ENCODE measurements at regions not wholly inside any gene's neighbourhood (a gene's known extent, or its start where the extent isn't known, plus 50 kb on each side); places are given as distances from the start of the nearest gene placed in this dataset.
A peak's percentile ranks its signal among the peaks of the same experiment; 100 is the strongest.

DNA sequence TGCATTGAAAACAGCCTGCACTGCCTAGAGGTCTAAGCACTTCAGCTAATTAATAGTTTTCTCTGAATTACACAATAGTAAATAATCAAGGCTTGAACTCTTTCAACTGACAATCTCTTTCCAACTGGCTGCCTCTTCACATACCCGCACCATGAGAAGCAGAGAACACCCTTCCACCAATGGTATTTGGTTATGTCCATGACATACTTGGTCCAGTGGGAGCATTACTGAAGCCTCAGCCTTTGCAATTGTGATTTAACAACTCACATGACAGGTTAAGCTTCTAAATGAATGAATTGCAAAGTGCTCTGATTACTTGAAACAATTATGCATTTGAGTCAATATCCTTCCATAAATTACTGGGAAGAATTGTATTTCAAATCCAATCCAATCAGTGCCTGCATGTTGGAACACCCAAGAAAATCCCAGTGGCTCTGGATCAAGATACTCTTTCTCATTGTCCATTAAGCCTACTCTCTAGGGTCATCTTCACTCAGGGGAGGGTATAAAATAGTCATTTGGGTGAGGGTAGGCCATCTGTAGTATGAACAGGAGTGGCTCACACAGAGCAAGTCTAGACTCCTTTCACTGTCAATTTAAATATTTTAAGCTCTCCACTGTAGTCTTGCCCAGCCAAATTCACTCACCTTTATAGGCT, 101.1 kb downstream of the HS1BP3 start (continued):
- TF ChIP-seq, protein P1, sequence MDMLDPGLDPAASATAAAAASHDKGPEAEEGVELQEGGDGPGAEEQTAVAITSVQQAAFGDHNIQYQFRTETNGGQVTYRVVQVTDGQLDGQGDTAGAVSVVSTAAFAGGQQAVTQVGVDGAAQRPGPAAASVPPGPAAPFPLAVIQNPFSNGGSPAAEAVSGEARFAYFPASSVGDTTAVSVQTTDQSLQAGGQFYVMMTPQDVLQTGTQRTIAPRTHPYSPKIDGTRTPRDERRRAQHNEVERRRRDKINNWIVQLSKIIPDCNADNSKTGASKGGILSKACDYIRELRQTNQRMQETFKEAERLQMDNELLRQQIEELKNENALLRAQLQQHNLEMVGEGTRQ (IDR thresholded peaks at IDR 0.05) = no peak
- no peak for TF ChIP-seq CHD2 (IDR thresholded peaks at IDR 0.05; ENCODE audit: low read length, partially characterized antibody)
- TF ChIP-seq, protein P2, sequence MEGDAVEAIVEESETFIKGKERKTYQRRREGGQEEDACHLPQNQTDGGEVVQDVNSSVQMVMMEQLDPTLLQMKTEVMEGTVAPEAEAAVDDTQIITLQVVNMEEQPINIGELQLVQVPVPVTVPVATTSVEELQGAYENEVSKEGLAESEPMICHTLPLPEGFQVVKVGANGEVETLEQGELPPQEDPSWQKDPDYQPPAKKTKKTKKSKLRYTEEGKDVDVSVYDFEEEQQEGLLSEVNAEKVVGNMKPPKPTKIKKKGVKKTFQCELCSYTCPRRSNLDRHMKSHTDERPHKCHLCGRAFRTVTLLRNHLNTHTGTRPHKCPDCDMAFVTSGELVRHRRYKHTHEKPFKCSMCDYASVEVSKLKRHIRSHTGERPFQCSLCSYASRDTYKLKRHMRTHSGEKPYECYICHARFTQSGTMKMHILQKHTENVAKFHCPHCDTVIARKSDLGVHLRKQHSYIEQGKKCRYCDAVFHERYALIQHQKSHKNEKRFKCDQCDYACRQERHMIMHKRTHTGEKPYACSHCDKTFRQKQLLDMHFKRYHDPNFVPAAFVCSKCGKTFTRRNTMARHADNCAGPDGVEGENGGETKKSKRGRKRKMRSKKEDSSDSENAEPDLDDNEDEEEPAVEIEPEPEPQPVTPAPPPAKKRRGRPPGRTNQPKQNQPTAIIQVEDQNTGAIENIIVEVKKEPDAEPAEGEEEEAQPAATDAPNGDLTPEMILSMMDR (IDR thresholded peaks at IDR 0.05) = no peak
- TF ChIP-seq, protein P3, sequence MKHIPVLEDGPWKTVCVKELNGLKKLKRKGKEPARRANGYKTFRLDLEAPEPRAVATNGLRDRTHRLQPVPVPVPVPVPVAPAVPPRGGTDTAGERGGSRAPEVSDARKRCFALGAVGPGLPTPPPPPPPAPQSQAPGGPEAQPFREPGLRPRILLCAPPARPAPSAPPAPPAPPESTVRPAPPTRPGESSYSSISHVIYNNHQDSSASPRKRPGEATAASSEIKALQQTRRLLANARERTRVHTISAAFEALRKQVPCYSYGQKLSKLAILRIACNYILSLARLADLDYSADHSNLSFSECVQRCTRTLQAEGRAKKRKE (CRISPR knock-in tag; IDR thresholded peaks at IDR 0.05; ENCODE audit: low read depth) = no peak

DNA sequence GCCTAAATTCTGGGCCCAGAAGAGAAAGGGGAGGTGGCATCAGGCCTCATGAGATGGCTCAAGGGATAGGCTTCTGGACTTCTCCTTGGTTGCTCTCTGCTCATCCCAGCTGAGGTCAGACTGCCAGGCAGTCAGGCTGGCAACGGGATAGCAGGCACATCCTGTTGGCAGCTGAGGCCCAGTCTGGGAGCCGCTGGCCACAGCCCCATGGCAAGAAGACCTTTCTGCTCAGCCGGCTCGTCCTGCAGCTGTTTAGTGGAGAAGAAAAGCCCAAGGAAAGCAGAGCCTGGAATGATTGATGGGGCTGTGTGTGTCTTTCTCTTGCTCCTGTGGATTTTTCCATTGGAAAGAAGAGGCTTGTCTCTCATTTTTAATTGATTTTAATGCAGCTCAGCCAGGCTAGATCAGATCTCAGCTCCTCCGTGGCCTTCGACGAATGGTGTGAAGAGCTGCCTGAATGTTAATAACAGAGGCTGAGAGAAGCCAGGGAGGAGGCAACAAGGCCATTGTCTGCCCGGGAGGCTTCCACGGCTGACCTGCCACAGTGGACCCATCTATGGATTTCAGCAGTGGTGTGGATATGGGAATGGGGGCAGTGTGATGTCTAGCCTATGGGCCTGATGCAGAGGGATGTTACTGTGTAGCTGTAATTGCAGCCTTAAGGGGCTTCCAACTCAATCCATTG, 99.5 kb downstream of the HS1BP3 start:
- DNase-seq (ENCODE audit: low read depth in 1 of 2, low spot score in 1 of 2) = no peak
- POLR2A ChIA-PET = no interaction called here
- TF ChIP-seq ZNF302 (CRISPR knock-in tag; IDR thresholded peaks at IDR 0.05) (no peak), ZSCAN20 (CRISPR knock-in tag; IDR thresholded peaks at IDR 0.05) (no peak), CBX2 (IDR thresholded peaks at IDR 0.05; ENCODE audit: borderline replicate concordance, low read depth) (no peak), NFE2L2 (conservative IDR thresholded peaks at IDR 0.05; ENCODE audit: low read length) (no peak), FOSB (CRISPR knock-in tag; IDR thresholded peaks at IDR 0.05) (no peak), SMC3 (IDR thresholded peaks at IDR 0.05) (no peak), MAZ (IDR thresholded peaks at IDR 0.05; ENCODE audit: borderline replicate concordance, low read depth, low read length) (no peak), GATA3 (IDR thresholded peaks at IDR 0.05; ENCODE audit: borderline replicate concordance) (no peak), NPAS2 (CRISPR knock-in tag; IDR thresholded peaks at IDR 0.05; ENCODE audit: borderline replicate concordance) (no peak), RFX5 (IDR thresholded peaks at IDR 0.05) (no peak), CHD2 (IDR thresholded peaks at IDR 0.05; ENCODE audit: low read length, partially characterized antibody) (no peak), RNF2 (IDR thresholded peaks at IDR 0.05; ENCODE audit: borderline replicate concordance, low read depth) (no peak), KDM5A (IDR thresholded peaks at IDR 0.05) (no peak)
- TF ChIP-seq, protein P4, sequence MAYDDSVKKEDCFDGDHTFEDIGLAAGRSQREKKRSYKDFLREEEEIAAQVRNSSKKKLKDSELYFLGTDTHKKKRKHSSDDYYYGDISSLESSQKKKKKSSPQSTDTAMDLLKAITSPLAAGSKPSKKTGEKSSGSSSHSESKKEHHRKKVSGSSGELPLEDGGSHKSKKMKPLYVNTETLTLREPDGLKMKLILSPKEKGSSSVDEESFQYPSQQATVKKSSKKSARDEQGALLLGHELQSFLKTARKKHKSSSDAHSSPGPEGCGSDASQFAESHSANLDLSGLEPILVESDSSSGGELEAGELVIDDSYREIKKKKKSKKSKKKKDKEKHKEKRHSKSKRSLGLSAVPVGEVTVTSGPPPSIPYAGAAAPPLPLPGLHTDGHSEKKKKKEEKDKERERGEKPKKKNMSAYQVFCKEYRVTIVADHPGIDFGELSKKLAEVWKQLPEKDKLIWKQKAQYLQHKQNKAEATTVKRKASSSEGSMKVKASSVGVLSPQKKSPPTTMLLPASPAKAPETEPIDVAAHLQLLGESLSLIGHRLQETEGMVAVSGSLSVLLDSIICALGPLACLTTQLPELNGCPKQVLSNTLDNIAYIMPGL (CRISPR knock-in tag; IDR thresholded peaks at IDR 0.05; ENCODE audit: borderline replicate concordance) = no peak
- TF ChIP-seq, protein P5, sequence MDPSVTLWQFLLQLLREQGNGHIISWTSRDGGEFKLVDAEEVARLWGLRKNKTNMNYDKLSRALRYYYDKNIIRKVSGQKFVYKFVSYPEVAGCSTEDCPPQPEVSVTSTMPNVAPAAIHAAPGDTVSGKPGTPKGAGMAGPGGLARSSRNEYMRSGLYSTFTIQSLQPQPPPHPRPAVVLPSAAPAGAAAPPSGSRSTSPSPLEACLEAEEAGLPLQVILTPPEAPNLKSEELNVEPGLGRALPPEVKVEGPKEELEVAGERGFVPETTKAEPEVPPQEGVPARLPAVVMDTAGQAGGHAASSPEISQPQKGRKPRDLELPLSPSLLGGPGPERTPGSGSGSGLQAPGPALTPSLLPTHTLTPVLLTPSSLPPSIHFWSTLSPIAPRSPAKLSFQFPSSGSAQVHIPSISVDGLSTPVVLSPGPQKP (IDR thresholded peaks at IDR 0.05; ENCODE audit: low read depth, low read length) = no peak
- TF ChIP-seq, protein P6, sequence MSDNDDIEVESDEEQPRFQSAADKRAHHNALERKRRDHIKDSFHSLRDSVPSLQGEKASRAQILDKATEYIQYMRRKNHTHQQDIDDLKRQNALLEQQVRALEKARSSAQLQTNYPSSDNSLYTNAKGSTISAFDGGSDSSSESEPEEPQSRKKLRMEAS (IDR thresholded peaks at IDR 0.05) = no peak
- TF ChIP-seq, protein P7, sequence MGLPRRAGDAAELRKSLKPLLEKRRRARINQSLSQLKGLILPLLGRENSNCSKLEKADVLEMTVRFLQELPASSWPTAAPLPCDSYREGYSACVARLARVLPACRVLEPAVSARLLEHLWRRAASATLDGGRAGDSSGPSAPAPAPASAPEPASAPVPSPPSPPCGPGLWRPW (IDR thresholded peaks at IDR 0.05) = no peak
- H3K4me3 ChIP-seq = no peak overlapping the region
- 73% methylated on average over 9 of the region's 9 CpGs for WGBS (ENCODE audit: missing lambda C conversion rate)
- ATAC-seq = peak in 1 of 2 experiments; percentile 61; a peak in 3 of 6 replicates
- H3K4me2 ChIP-seq = no peak overlapping the region
- H3K4me1 ChIP-seq = no peaks in the 10 kb centered on the region
- no peak overlapping the region for H3K27ac ChIP-seq
- H3K9me3 ChIP-seq = no peaks in the 10 kb centered on the region
- CTCF ChIA-PET = interaction anchor here (1.2 to 1.7 kb wide), 3 partner anchors 9 to 26 kb away, joined by 3 to 4 read pairs (median 3); no protein-coding TSS in a partner anchor
- FAIRE-seq = no peak

Data from A549 (cell line).